ENCODE measurements at regions not wholly inside any gene's neighbourhood (a gene's known extent, or its start where the extent isn't known, plus 50 kb on each side); places are given as distances from the start of the nearest gene placed in this dataset.

DNA sequence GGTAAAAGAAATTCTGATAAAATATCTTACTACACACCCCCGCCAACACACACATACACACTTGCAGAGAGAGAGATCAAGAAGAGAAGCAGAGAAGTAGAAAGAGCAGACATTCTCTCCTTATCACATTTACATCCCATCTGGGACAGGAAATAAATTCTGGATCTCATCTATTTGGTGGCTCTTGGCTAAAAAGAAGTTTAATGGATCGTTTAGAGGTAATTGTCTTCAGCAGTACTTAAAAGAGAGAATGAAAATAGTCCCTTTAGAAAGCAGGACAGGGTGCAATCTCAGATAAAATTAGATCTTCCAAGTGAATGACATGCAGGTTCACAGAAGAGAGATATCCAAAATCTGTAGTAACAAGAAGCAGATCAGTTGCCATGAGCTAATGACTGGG lies 1392.5 kb downstream of the RAPGEF2 start:
- Histone ChIP-seq H3K4me3 (ENCODE audit: low read depth in 2 of 2, low read length in 2 of 2) (no peak overlapping the region), H3K4me1 (ENCODE audit: control insufficient read depth, insufficient read depth, low read length) (no peaks in the 10 kb centered on the region), H3K36me3 (ENCODE audit: control insufficient read depth, insufficient read depth, low read length) (no peaks in the 10 kb centered on the region), H3K27ac (ENCODE audit: low read length) (no peak overlapping the region), H3K9me3 (ENCODE audit: control insufficient read depth, insufficient read depth, low read depth, low read length) (no peaks in the 10 kb centered on the region), H3K27me3 (ENCODE audit: control insufficient read depth, insufficient read depth, low read length) (no peaks in the 10 kb centered on the region)
- BruUV-seq (replicated peaks), result no TSS peak
- intact Hi-C loops (cut with micrococcal nuclease; ENCODE audit: unreplicated experiment), result no loop called here
- DNase-seq (ENCODE audit: low read depth, low spot score) (no peak), ATAC-seq (no peak)
- POLR2A ChIA-PET, result no interaction called here
- in situ Hi-C loops (cut with HindIII; ENCODE audit: low pct_unique_long_range_greater_than_20kb, low sequenced_read_pairs), result no loop called here
- TF ChIP-seq TCF7L2 (IDR thresholded peaks at IDR 0.05; ENCODE audit: low read depth, low read length), result no peak
- TF ChIP-seq, protein P1, sequence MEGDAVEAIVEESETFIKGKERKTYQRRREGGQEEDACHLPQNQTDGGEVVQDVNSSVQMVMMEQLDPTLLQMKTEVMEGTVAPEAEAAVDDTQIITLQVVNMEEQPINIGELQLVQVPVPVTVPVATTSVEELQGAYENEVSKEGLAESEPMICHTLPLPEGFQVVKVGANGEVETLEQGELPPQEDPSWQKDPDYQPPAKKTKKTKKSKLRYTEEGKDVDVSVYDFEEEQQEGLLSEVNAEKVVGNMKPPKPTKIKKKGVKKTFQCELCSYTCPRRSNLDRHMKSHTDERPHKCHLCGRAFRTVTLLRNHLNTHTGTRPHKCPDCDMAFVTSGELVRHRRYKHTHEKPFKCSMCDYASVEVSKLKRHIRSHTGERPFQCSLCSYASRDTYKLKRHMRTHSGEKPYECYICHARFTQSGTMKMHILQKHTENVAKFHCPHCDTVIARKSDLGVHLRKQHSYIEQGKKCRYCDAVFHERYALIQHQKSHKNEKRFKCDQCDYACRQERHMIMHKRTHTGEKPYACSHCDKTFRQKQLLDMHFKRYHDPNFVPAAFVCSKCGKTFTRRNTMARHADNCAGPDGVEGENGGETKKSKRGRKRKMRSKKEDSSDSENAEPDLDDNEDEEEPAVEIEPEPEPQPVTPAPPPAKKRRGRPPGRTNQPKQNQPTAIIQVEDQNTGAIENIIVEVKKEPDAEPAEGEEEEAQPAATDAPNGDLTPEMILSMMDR (IDR thresholded peaks at IDR 0.05), result no peak
- no peak for TF ChIP-seq SIN3A (IDR thresholded peaks at IDR 0.05; ENCODE audit: borderline replicate concordance, insufficient read depth, low read depth, low read length)
- TF ChIP-seq POLR2AphosphoS5 (IDR thresholded peaks at IDR 0.05; ENCODE audit: low read depth, low read length), result no peak
- TF ChIP-seq, protein P2, sequence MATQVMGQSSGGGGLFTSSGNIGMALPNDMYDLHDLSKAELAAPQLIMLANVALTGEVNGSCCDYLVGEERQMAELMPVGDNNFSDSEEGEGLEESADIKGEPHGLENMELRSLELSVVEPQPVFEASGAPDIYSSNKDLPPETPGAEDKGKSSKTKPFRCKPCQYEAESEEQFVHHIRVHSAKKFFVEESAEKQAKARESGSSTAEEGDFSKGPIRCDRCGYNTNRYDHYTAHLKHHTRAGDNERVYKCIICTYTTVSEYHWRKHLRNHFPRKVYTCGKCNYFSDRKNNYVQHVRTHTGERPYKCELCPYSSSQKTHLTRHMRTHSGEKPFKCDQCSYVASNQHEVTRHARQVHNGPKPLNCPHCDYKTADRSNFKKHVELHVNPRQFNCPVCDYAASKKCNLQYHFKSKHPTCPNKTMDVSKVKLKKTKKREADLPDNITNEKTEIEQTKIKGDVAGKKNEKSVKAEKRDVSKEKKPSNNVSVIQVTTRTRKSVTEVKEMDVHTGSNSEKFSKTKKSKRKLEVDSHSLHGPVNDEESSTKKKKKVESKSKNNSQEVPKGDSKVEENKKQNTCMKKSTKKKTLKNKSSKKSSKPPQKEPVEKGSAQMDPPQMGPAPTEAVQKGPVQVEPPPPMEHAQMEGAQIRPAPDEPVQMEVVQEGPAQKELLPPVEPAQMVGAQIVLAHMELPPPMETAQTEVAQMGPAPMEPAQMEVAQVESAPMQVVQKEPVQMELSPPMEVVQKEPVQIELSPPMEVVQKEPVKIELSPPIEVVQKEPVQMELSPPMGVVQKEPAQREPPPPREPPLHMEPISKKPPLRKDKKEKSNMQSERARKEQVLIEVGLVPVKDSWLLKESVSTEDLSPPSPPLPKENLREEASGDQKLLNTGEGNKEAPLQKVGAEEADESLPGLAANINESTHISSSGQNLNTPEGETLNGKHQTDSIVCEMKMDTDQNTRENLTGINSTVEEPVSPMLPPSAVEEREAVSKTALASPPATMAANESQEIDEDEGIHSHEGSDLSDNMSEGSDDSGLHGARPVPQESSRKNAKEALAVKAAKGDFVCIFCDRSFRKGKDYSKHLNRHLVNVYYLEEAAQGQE (IDR thresholded peaks at IDR 0.05; ENCODE audit: insufficient read depth in 1 of 2, low read depth in 2 of 2, low read length in 1 of 2), result no peak
- CTCF ChIA-PET, result no interaction called here

DNA sequence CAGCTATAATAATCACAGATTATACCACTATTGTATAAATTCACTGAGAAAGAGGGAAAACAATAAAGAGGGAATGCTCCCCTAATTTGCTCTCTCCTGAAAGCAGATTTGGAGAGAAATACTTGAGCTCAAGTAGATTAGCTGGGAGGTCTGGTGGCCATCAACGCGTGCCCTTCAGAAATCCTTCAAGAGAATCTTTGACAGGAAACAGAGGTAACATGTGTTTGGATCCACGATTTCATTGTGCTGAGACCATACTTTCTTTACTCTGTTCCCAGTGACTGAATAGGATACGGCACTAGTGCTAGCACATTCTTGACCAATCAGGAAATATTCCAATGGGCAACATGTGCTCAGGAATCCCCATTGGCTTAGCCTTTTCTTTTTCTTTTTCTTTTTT lies 1395.3 kb downstream of the RAPGEF2 start:
- TF ChIP-seq, protein P1 (IDR thresholded peaks at IDR 0.05), result no peak
- TF ChIP-seq POLR2AphosphoS5 (IDR thresholded peaks at IDR 0.05; ENCODE audit: low read depth, low read length) (no peak), TCF7L2 (IDR thresholded peaks at IDR 0.05; ENCODE audit: low read depth, low read length) (no peak), SIN3A (IDR thresholded peaks at IDR 0.05; ENCODE audit: borderline replicate concordance, insufficient read depth, low read depth, low read length) (no peak)
- TF ChIP-seq, protein P2 (IDR thresholded peaks at IDR 0.05; ENCODE audit: insufficient read depth in 1 of 2, low read depth in 2 of 2, low read length in 1 of 2), result no peak
- CTCF ChIA-PET, result no interaction called here
- in situ Hi-C loops (cut with HindIII; ENCODE audit: low pct_unique_long_range_greater_than_20kb, low sequenced_read_pairs) (no loop called here), intact Hi-C loops (cut with micrococcal nuclease; ENCODE audit: unreplicated experiment) (no loop called here)
- no peaks in the 10 kb centered on the region for H3K27me3 ChIP-seq (ENCODE audit: control insufficient read depth, insufficient read depth, low read length)
- no peaks in the 10 kb centered on the region for H3K4me1 ChIP-seq (ENCODE audit: control insufficient read depth, insufficient read depth, low read length)
- H3K9me3 ChIP-seq (ENCODE audit: control insufficient read depth, insufficient read depth, low read depth, low read length), result no peaks in the 10 kb centered on the region
- H3K36me3 ChIP-seq (ENCODE audit: control insufficient read depth, insufficient read depth, low read length), result no peaks in the 10 kb centered on the region
- no peak for DNase-seq (ENCODE audit: low read depth, low spot score)
- no TSS peak for BruUV-seq (replicated peaks)
- H3K4me3 ChIP-seq (ENCODE audit: low read depth in 2 of 2, low read length in 2 of 2), result no peak overlapping the region
- ATAC-seq, result no peak
- H3K27ac ChIP-seq (ENCODE audit: low read length), result no peak overlapping the region
- POLR2A ChIA-PET, result no interaction called here

Data from Panc1 (cell line).